Activated T-helper 2 cell treated with anti-CD3 and anti-CD28 coated beads, Interferon-gamma antibody, Interleukin-2, Interleukin-4, amounts not matched to agents 10 μg/mL and 5 μg/mL and 100 μg/mL, durations not matched to agents 14 hours and 24 hours and 36 hours (primary cell): ENCODE measurements at regions not wholly inside any gene's neighbourhood (a gene's known extent, or its start where the extent isn't known, plus 50 kb on each side); places are given as distances from the start of the nearest gene placed in this dataset.
"Not testable (repeated sequence)": the region's sequence is repeated elsewhere in the genome, so short reads cannot be mapped to it uniquely, and the experiment has no call there.

Experiments used
- DNase-seq: peaks from one replicate; pipeline ENCODE4 v3.0.0; 2021; ENCODE audit warnings: low spot score
- H3K27ac Mint-ChIP-seq: one replicate; pipeline ENCODE4 v1.8.0; 2021; ENCODE audit warnings: mixed read lengths
- H3K27me3 Mint-ChIP-seq: one replicate; pipeline ENCODE4 v1.8.0; 2021; ENCODE audit warnings: low read depth, mixed read lengths
- H3K36me3 Mint-ChIP-seq: one replicate; pipeline ENCODE4 v1.8.0; 2021; ENCODE audit warnings: low read depth, mixed read lengths
- H3K4me1 Mint-ChIP-seq: one replicate; pipeline ENCODE4 v1.8.0; 2021; ENCODE audit warnings: low read depth, mixed read lengths
- H3K4me3 Mint-ChIP-seq: one replicate; pipeline ENCODE4 v1.8.0; 2021; ENCODE audit warnings: low read depth, mild to moderate bottlenecking, moderate library complexity, mixed read lengths
- H3K9me3 Mint-ChIP-seq: one replicate; pipeline ENCODE4 v1.8.0; 2021; ENCODE audit warnings: mixed read lengths
- intact Hi-C: fragments of 100-400 bp; cut with micrococcal nuclease; formaldehyde crosslinking; loops from one replicate; pipeline ENCODE4 v1.15.1; 2023

DNA sequence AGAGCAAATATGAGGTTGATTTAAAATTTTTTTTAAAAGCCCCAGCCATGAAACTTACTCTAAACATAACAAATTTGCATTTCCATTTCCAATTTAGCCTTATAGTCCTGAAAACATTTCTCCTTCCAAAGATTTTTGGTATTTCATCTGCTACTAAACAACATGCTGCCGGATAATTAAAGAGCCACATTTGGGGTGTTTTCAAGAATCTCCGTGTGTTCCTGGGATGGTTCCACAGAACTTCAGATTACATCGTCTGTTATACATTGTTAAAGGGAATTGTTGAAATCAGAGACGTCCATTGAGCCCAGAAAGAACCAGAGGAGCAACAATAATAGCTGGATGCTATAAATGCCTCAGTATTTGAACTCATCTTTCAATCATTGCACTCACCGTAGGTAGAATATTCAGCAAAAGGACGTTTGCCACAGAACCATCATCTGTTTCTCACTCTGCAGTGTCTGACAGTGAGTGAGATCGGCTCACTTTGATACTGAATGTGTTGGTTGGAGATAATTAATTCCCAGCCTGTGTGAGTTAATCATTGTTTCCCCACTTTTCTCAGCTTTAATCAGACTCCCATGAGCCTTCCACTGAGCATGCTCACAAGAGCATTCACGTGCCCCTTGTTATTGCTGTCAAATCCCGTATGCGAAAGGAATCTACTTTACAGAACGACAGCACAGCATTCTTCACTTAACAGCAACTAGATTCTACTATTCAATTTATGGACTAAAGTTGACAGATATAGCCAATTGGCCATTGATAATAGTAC lies 128.4 kb upstream of the PALS2 start:
- peaks cover 4% of the 10 kb centered on the region for H3K36me3 Mint-ChIP-seq
- no peak for DNase-seq
- H3K27me3 Mint-ChIP-seq = peaks cover 10% of the 10 kb centered on the region
- H3K9me3 Mint-ChIP-seq = peaks cover 4% of the 10 kb centered on the region
- H3K4me1 Mint-ChIP-seq = peaks cover 20% of the 10 kb centered on the region
- intact Hi-C loops = no loop called here
- no peak overlapping the region for H3K4me3 Mint-ChIP-seq
- H3K27ac Mint-ChIP-seq = no peak overlapping the region

DNA sequence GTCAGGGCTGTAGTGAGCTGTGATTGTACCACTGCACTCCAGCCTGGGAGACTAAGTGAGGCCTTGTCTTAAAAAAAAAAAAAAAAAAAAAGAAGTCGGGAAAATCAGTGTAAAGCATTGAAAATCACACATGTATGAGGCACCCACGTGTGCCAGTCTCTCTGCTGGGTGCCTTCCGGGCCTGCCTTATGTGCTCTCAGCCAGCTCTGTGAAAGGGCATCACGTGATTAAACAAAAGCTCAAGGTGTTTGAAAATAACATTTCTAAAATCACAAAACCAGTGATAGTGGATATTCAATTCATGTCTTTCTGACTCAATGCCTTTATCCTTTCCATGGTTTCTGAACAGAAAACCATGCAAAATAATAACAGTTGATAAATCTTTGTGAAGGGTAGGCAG lies 125.2 kb upstream of the PALS2 start:
- no peak for DNase-seq
- Mint-ChIP-seq H3K36me3 (peaks cover 4% of the 10 kb centered on the region), H3K27ac (no peak overlapping the region), H3K4me1 (no peaks in the 10 kb centered on the region), H3K4me3 (no peak overlapping the region), H3K27me3 (peaks cover 13% of the 10 kb centered on the region), H3K9me3 (peaks cover 4% of the 10 kb centered on the region)
- intact Hi-C loops = no loop called here

DNA sequence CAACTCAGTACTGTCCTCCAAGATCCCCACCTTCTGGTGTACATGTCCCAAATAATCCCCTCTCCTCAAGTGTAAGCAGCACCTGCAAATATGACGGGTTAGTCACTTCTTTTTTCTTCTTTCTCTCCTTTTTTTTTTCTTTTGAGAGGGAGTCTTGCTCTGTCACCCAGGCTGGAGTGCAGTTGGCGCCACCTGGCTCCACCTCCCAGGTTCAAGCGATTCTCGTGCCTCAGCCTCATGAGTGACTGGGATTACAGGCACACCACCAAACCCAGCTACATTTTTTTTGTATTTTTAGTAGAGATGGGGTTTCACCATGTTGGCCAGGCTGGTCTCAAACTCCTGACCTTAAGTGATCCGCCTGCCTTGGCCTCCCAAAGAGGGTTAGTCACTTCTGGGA lies 123.8 kb upstream of the PALS2 start:
- H3K27ac Mint-ChIP-seq, H3K9me3 Mint-ChIP-seq, intact Hi-C loops, H3K36me3 Mint-ChIP-seq, DNase-seq, H3K4me1 Mint-ChIP-seq, H3K4me3 Mint-ChIP-seq: not testable (repeated sequence)
- H3K27me3 Mint-ChIP-seq = peaks cover 11% of the 10 kb centered on the region

DNA sequence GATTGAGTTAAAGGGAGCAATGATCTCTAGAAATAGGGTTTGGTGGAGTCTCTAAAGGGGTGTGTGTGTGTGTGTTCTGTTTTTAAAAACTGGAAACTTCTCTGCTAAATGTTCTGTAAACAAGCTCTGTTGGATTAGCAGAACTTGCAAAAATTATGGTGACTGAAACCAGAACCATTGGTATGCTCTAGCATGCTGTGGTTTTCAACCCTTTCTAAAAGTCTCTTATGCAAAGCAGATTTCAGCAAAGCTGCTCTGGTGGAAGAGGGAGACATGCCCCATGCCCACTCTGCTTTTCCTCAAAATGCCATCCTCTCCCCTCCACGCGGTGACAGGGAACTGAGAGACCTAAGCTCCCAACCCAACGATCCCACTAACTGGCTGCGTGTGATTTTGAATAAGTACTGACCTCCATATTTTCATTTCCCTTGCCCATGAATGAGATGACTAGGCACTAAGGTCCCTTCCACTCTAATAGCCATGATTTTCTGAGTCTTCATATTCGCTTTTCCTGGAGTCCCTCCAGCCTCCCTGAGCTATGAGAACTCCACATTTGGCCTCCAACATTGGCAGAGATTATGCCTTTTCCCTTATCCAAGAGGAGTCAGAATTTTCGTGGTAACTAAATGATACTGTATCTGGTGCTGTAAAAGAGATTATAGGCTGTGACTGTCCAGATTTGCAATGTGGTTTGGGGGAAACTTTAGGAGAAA lies 117.3 kb upstream of the PALS2 start:
- Mint-ChIP-seq H3K36me3 (no peaks in the 10 kb centered on the region), H3K4me1 (no peaks in the 10 kb centered on the region), H3K27ac (no peak overlapping the region), H3K4me3 (no peak overlapping the region), H3K9me3 (no peaks in the 10 kb centered on the region), H3K27me3 (peaks cover 18% of the 10 kb centered on the region)
- DNase-seq = no peak
- intact Hi-C loops = no loop called here

DNA sequence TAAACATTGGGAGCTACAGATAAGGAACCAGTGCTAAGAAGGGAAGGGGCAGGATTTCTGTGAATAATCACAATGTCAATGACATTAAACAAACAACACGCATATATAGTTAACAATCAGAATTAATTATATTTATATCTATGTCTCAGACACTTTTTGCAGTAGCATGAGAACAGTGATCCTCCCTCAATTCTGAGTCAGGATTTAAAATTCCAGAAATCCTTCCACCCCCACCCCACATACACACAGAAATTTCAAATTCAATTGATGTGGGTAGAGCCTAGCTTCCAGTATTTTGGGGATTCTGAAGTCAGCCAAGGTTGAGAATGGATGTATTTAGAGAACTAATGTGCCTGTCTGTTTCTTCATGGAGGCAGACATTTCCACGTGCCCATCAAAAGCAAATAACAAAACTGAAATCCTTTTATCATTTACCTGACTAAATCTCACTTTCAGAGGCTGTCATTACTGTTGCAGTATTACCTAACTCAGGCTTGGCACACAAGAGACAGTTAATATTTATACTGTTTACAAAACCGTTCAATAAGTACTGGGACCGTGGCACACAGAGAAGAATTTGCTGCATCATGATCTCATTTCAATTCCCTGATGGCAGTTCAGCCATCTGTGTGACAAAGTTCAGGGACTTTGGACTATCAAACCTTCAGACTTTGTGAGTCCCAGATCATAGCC lies 116.6 kb upstream of the PALS2 start:
- H3K9me3 Mint-ChIP-seq = no peaks in the 10 kb centered on the region
- intact Hi-C loops = no loop called here
- DNase-seq = no peak
- H3K36me3 Mint-ChIP-seq = no peaks in the 10 kb centered on the region
- H3K27ac Mint-ChIP-seq = no peak overlapping the region
- no peaks in the 10 kb centered on the region for H3K4me1 Mint-ChIP-seq
- H3K4me3 Mint-ChIP-seq = no peak overlapping the region
- H3K27me3 Mint-ChIP-seq = peaks cover 20% of the 10 kb centered on the region

DNA sequence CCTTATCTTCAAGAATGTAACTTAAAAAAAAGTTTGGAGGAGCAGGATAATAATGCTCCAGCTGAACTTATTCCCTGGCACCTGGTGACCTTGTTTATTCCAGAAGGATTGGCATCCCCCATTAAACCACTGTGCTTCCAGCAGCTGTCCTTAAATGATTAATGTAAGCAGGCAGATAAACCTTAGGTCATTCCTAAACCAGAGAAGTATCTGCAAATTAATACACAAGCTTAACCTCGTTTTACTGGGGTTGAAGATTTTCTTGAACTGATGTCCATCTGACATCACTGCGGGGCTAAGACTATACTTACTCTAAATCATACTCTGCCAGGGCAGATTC lies 116.1 kb upstream of the PALS2 start:
- H3K9me3 Mint-ChIP-seq = no peaks in the 10 kb centered on the region
- no peaks in the 10 kb centered on the region for H3K36me3 Mint-ChIP-seq
- no peaks in the 10 kb centered on the region for H3K4me1 Mint-ChIP-seq
- intact Hi-C loops = no loop called here
- no peak for DNase-seq
- peaks cover 24% of the 10 kb centered on the region for H3K27me3 Mint-ChIP-seq
- no peak overlapping the region for H3K27ac Mint-ChIP-seq
- H3K4me3 Mint-ChIP-seq = no peak overlapping the region

DNA sequence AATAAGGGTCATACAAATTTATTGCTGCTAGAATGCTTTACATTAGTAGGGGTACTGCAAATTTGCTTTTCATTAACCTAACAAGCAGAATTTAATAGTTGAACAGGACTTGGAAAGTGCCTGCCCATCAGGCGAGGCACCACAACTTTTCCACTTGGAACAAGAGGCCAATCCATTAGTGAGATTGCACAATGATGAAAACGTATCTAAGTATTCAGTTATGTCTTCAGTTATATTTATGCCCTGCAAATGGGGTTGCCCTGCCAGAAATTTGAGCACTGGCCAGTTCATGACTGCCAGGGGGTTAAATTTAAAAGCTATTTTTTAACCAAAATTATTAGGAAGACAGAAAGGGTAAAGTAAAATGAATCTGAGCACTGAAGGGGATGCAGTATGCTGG lies 111.1 kb upstream of the PALS2 start:
- Mint-ChIP-seq H3K27me3 (peaks cover 31% of the 10 kb centered on the region), H3K4me3 (no peak overlapping the region), H3K4me1 (no peaks in the 10 kb centered on the region), H3K27ac (no peak overlapping the region), H3K36me3 (no peaks in the 10 kb centered on the region), H3K9me3 (no peaks in the 10 kb centered on the region)
- no peak for DNase-seq
- intact Hi-C loops = no loop called here

DNA sequence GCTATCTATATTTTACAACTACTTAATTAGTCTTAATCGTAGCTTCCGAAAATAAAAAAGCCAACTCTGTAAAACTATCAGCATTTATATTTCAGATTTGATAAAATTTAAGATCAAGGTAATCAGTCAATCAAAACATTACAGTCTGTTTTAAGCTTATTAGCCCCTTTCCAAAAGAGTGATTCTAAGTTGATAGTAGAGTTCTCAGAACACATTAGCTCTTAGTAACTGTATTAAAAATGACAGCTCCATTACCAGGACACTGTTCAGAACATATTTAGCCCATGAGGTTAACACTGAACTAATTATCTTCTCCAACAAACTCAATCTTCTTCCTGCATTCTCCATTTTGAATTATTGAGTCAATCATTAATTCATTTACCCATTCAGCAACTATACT lies 110.3 kb upstream of the PALS2 start:
- Mint-ChIP-seq H3K27me3 (peaks cover 27% of the 10 kb centered on the region), H3K36me3 (no peaks in the 10 kb centered on the region), H3K4me3 (no peak overlapping the region), H3K9me3 (no peaks in the 10 kb centered on the region), H3K27ac (no peak overlapping the region), H3K4me1 (no peaks in the 10 kb centered on the region)
- DNase-seq = no peak
- intact Hi-C loops = no loop called here

DNA sequence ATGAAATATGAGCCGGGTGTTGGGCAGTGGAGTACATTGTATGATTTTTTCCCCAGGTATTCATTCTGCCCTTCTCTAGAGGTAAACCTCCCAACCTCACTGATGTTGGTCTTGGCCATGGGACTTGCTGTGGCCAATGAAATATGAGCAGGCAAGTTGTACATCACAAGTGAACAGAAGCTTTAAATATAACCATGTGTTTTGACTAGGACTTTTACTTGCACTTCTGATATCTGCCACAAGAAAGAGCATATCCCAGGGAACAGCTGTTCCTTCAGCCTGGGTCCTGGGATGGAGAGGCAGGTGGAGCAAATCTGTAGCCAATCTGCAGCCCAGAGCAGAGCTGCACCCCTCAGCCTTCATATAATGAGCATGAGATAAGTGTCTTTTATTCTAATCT lies 109.8 kb upstream of the PALS2 start:
- H3K4me1 Mint-ChIP-seq = no peaks in the 10 kb centered on the region
- H3K4me3 Mint-ChIP-seq = no peak overlapping the region
- no peaks in the 10 kb centered on the region for H3K36me3 Mint-ChIP-seq
- DNase-seq = no peak
- no peak overlapping the region for H3K27ac Mint-ChIP-seq
- no peaks in the 10 kb centered on the region for H3K9me3 Mint-ChIP-seq
- intact Hi-C loops = no loop called here
- H3K27me3 Mint-ChIP-seq = peaks cover 27% of the 10 kb centered on the region

DNA sequence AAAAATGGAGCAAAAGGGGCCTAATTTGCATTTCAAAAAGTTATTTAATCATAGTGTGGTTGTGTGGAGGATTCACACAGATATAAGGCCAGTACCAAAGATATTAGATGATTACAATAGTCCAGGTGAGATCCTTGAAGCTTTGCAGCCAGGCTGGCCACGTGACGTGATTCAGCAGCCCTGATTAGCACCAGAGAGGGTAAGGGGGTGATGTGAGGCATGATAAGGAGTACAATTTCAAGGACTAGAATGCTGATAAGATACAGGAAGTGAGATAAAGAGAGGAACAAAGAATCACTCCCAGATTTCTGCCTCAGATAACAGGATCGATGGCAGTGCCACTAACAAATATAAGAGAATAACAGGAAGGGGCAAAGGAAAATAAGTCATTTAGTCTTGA lies 108.4 kb upstream of the PALS2 start:
- H3K4me1 Mint-ChIP-seq = no peaks in the 10 kb centered on the region
- no peak overlapping the region for H3K27ac Mint-ChIP-seq
- DNase-seq = no peak
- no peaks in the 10 kb centered on the region for H3K36me3 Mint-ChIP-seq
- H3K9me3 Mint-ChIP-seq = no peaks in the 10 kb centered on the region
- intact Hi-C loops = no loop called here
- no peak overlapping the region for H3K4me3 Mint-ChIP-seq
- peaks cover 25% of the 10 kb centered on the region for H3K27me3 Mint-ChIP-seq

DNA sequence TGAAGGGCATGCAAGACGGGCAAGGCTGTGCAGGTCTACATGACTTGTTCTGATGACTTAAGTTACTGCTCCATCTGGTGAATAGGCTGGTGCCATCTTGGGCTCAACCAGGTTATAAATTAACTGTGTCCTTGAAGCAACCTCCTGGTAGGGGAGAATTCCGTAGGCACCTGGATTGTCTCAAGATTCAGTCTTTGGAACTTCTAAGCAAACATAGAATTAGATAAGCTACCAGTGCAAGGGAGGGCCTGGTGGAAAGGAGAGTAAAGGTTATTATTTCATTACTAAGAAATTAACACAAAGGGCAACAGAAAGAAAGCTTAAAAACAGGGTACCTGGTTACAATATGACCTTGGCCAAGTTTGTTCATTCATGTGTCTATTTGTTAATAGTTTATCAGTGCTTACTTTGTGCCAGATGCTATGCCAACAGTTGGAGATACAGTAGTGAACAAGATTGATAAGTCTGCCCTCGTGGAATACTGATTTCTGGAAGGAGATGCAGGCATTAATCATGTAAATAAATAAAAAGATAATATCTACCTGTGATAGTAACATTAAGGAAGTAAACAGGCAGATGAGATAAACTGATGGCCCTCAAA lies 107.0 kb upstream of the PALS2 start:
- no peaks in the 10 kb centered on the region for H3K4me1 Mint-ChIP-seq
- H3K4me3 Mint-ChIP-seq = no peak overlapping the region
- intact Hi-C loops = no loop called here
- no peak overlapping the region for H3K27ac Mint-ChIP-seq
- peaks cover 27% of the 10 kb centered on the region for H3K27me3 Mint-ChIP-seq
- H3K36me3 Mint-ChIP-seq = no peaks in the 10 kb centered on the region
- no peak for DNase-seq
- no peaks in the 10 kb centered on the region for H3K9me3 Mint-ChIP-seq

DNA sequence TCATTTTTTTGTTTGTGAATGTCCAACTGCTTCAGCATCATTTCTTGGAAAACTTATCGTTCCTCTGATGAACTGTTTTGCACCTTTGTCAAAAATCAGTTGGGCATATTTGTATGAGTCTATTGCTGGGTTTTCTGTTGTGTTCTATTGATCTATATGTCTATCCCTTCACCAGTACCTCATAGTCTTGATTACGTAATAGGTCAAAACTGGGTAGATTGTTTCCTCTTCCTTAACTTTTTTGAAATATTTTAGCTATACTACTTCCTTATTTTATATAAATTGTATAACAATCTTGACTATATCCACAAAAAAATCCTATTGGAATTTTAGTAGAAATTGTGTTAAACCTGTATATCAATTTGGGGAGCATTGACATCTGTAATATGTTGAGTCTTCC lies 104.1 kb upstream of the PALS2 start:
- intact Hi-C loops = no loop called here
- Mint-ChIP-seq H3K9me3 (no peaks in the 10 kb centered on the region), H3K36me3 (no peaks in the 10 kb centered on the region), H3K4me3 (no peak overlapping the region), H3K4me1 (no peaks in the 10 kb centered on the region), H3K27ac (no peak overlapping the region), H3K27me3 (peaks cover 7% of the 10 kb centered on the region)
- DNase-seq = no peak

DNA sequence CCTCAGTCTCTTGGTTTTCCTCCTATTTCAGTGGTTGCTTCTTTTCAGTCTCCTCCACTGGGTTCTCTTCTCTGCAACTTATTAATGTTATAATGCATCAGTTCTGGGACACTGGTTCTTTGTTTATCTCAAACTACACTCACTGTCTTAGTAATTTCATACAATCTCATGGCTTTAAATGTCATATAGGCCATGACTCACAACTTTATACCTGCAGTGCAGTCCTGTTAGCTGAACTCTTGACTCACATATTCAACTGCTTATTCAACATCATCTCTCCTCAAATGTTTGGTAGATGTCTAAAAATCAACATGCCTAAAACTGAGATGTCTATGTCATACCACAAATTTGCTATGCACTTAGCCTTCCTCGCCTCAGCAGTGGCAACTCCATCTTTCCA lies 101.2 kb upstream of the PALS2 start:
- Mint-ChIP-seq H3K4me1 (no peaks in the 10 kb centered on the region), H3K36me3 (no peaks in the 10 kb centered on the region), H3K4me3 (no peak overlapping the region), H3K9me3 (no peaks in the 10 kb centered on the region), H3K27me3 (peaks cover 7% of the 10 kb centered on the region), H3K27ac (no peak overlapping the region)
- intact Hi-C loops = no loop called here
- DNase-seq = no peak
